ENCODE measurements at regions not wholly inside any gene's neighbourhood (a gene's known extent, or its start where the extent isn't known, plus 50 kb on each side); places are given as distances from the start of the nearest gene placed in this dataset.

- TF ChIP-seq POLR2A (IDR thresholded peaks at IDR 0.05; ENCODE audit: insufficient read depth in 1 of 2, low read depth in 2 of 2, low read length in 2 of 2) (no peak), JUN (CRISPR knock-in tag; IDR thresholded peaks at IDR 0.05) (no peak), ZNF407 (CRISPR knock-in tag; IDR thresholded peaks at IDR 0.05; ENCODE audit: not compliant biosample characterization) (no peak), ZNF230 (CRISPR knock-in tag; IDR thresholded peaks at IDR 0.05) (no peak), THRA (CRISPR knock-in tag; IDR thresholded peaks at IDR 0.05; ENCODE audit: borderline replicate concordance) (no peak), RFX1 (IDR thresholded peaks at IDR 0.05) (no peak), SRF (IDR thresholded peaks at IDR 0.05; ENCODE audit: low read depth, low read length) (no peak), BRCA1 (CRISPR knock-in tag; IDR thresholded peaks at IDR 0.05) (no peak)
- TF ChIP-seq, protein P1, sequence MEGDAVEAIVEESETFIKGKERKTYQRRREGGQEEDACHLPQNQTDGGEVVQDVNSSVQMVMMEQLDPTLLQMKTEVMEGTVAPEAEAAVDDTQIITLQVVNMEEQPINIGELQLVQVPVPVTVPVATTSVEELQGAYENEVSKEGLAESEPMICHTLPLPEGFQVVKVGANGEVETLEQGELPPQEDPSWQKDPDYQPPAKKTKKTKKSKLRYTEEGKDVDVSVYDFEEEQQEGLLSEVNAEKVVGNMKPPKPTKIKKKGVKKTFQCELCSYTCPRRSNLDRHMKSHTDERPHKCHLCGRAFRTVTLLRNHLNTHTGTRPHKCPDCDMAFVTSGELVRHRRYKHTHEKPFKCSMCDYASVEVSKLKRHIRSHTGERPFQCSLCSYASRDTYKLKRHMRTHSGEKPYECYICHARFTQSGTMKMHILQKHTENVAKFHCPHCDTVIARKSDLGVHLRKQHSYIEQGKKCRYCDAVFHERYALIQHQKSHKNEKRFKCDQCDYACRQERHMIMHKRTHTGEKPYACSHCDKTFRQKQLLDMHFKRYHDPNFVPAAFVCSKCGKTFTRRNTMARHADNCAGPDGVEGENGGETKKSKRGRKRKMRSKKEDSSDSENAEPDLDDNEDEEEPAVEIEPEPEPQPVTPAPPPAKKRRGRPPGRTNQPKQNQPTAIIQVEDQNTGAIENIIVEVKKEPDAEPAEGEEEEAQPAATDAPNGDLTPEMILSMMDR (CRISPR knock-in tag; IDR thresholded peaks at IDR 0.05), result no peak
- TF ChIP-seq, protein P2, sequence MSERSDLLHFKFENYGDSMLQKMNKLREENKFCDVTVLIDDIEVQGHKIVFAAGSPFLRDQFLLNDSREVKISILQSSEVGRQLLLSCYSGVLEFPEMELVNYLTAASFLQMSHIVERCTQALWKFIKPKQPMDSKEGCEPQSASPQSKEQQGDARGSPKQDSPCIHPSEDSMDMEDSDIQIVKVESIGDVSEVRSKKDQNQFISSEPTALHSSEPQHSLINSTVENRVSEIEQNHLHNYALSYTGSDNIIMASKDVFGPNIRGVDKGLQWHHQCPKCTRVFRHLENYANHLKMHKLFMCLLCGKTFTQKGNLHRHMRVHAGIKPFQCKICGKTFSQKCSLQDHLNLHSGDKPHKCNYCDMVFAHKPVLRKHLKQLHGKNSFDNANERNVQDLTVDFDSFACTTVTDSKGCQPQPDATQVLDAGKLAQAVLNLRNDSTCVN (CRISPR knock-in tag; IDR thresholded peaks at IDR 0.05; ENCODE audit: borderline replicate concordance), result no peak
These were observed 329.7 kb downstream of the TMEM121 start for GRCh38 chr14:105855893-105856675.

Measured in HepG2 (cell line).